HG02840 (cell line): ENCODE measurements at regions not wholly inside any gene's neighbourhood (a gene's known extent, or its start where the extent isn't known, plus 50 kb on each side); places are given as distances from the start of the nearest gene placed in this dataset.

ENCODE experiments used
- ATAC-seq: cut with Tn5 transposase; IDR thresholded peaks from one replicate; pipeline ENCODE4 v1.9.1; 2021; ENCODE audit warnings: mild to moderate bottlenecking, moderate library complexity, moderate number of reproducible peaks; ENCODE audit not compliant: unreplicated experiment, low FRiP score

DNA sequence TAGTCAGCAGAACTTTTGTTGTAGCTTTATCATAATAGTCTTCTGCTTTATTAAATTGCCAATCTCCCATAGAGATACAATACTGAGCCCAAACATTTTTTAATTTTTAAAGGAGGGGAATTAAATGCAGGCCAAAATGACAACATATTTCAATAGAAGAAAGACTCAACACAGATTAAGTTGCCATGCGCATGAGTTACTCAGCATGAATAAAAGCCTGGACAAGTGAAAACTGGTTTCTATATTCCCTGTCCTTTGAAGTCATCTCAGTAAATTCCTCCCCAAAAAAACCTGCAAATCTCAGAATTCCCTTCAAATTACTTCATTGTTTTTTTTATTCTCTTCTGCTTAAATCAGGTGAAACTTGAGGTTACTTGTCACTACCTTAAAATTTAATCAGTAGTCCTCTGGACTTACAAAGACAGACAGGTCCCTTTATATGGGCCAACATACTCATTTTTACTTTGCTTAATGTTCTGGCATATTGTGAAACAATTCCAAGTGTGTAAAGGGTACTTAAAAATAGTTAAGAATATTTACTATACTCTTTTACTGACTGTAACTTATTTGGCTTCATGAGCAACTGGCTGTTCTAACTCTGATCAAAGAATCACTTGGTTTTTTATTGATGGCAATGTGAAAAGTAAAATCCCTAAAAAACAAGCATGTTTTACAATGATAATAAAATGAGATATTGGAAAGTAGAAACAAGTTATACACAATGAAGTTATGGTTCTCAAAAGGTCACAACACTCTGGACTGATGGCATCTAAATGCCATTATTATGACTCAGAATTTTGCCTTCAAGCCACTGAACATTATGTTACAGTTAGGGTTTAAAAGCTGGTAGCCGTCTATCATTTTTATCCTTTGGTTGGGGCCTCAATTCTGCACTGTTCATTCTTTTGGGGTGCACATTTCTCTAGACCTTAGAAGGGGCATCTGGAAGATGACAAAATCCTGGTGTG is 49.9 kb upstream of the COL21A1 start:
- ATAC-seq = no peak
